GM12892 (cell line): ENCODE measurements at regions not wholly inside any gene's neighbourhood (a gene's known extent, or its start where the extent isn't known, plus 50 kb on each side); places are given as distances from the start of the nearest gene placed in this dataset.

Source experiments
- POLR2A ChIP-seq: IDR thresholded peaks from 2 replicates; pipeline ENCODE4 v1.6.1; 2011; ENCODE audit warnings: low read depth, low read length, control low read depth
- POLR2AphosphoS5 ChIP-seq: IDR thresholded peaks from 2 replicates; pipeline ENCODE4 v1.6.1; 2011; ENCODE audit warnings: low read depth, low read length, control low read depth
- TAF1 ChIP-seq: IDR thresholded peaks from 2 replicates; pipeline ENCODE4 v1.6.1; 2011; ENCODE audit warnings: low read depth, mild to moderate bottlenecking, control low read depth, low read length, borderline replicate concordance

- TF ChIP-seq POLR2AphosphoS5, result no peak
- TF ChIP-seq POLR2A, result no peak
- no peak for TF ChIP-seq TAF1
These were observed 217.9 kb downstream of the SREK1 start for GRCh38 chr5:66362046-66362445.
